ENCODE measurements at regions not wholly inside any gene's neighbourhood (a gene's known extent, or its start where the extent isn't known, plus 50 kb on each side); places are given as distances from the start of the nearest gene placed in this dataset.

- Histone ChIP-seq H3K4me3 (ENCODE audit: low read length) (no peak overlapping the region), H3K27me3 (ENCODE audit: control insufficient read depth in 2 of 2, insufficient read depth in 2 of 2, low read length in 2 of 2) (no peaks in the 10 kb centered on the region), H3K9me3 (ENCODE audit: control insufficient read depth in 2 of 3, low read length in 3 of 3) (no peaks in the 10 kb centered on the region), H3K36me3 (ENCODE audit: control insufficient read depth in 2 of 3, insufficient read depth in 3 of 3, low read length in 3 of 3) (no peaks in the 10 kb centered on the region), H3K4me1 (ENCODE audit: control insufficient read depth in 2 of 2, insufficient read depth in 2 of 2, low read length in 2 of 2) (no peaks in the 10 kb centered on the region), H3K27ac (ENCODE audit: low read depth, low read length) (no peak overlapping the region)
- Mint-ChIP-seq H3K27me3 (peaks cover 0 to 9% (median 0%) of the 10 kb centered on the region in 5 donors), H3K36me3 (no peaks in the 10 kb centered on the region), H3K4me3 (no peak overlapping the region), H3K27ac (no peak overlapping the region), H3K4me1 (peaks cover 0 to 11% (median 0%) of the 10 kb centered on the region in 7 donors), H3K9me3 (no peaks in the 10 kb centered on the region)
- POLR2A ChIA-PET, result no interaction called here
- DNase-seq (no peak), ATAC-seq (no peak)
- CTCF ChIA-PET, result no interaction called here
- intact Hi-C loops (cut with micrococcal nuclease), result no loop called here
These were observed 375.8 kb upstream of the FANCL start for GRCh38 chr2:58616961-58617360.

GRCh38 chr2:58614219-58614618, 373.1 kb upstream of the FANCL start:
- Mint-ChIP-seq H3K27ac (no peak overlapping the region), H3K4me3 (peak overlapping the region in 5 of 10 donors; percentile 24 to 42 (median 32)), H3K27me3 (peaks cover 0 to 16% (median 11%) of the 10 kb centered on the region in 5 donors), H3K36me3 (no peaks in the 10 kb centered on the region), H3K4me1 (peaks cover 0 to 11% (median 3%) of the 10 kb centered on the region in 7 donors), H3K9me3 (no peaks in the 10 kb centered on the region)
- CTCF ChIA-PET, result no interaction called here
- ATAC-seq (no peak), DNase-seq (no peak)
- H3K27me3 ChIP-seq (ENCODE audit: control insufficient read depth in 2 of 2, insufficient read depth in 2 of 2, low read length in 2 of 2), result no peaks in the 10 kb centered on the region
- no peaks in the 10 kb centered on the region for H3K4me1 ChIP-seq (ENCODE audit: control insufficient read depth in 2 of 2, insufficient read depth in 2 of 2, low read length in 2 of 2)
- POLR2A ChIA-PET, result no interaction called here
- no peaks in the 10 kb centered on the region for H3K9me3 ChIP-seq (ENCODE audit: control insufficient read depth in 2 of 3, low read length in 3 of 3)
- H3K4me3 ChIP-seq (ENCODE audit: low read length), result no peak overlapping the region
- H3K27ac ChIP-seq (ENCODE audit: low read depth, low read length), result no peak overlapping the region
- no peaks in the 10 kb centered on the region for H3K36me3 ChIP-seq (ENCODE audit: control insufficient read depth in 2 of 3, insufficient read depth in 3 of 3, low read length in 3 of 3)
- intact Hi-C loops (cut with micrococcal nuclease), result no loop called here

- Mint-ChIP-seq H3K9me3 (no peaks in the 10 kb centered on the region), H3K4me1 (peaks cover 0 to 11% (median 3%) of the 10 kb centered on the region in 7 donors), H3K27me3 (peaks cover 0 to 14% (median 11%) of the 10 kb centered on the region in 5 donors), H3K27ac (no peak overlapping the region), H3K4me3 (no peak overlapping the region), H3K36me3 (no peaks in the 10 kb centered on the region)
- DNase-seq (no peak), ATAC-seq (no peak)
- CTCF ChIA-PET, result no interaction called here
- H3K27ac ChIP-seq (ENCODE audit: low read depth, low read length), result no peak overlapping the region
- no peaks in the 10 kb centered on the region for H3K27me3 ChIP-seq (ENCODE audit: control insufficient read depth in 2 of 2, insufficient read depth in 2 of 2, low read length in 2 of 2)
- intact Hi-C loops (cut with micrococcal nuclease), result no loop called here
- H3K4me1 ChIP-seq (ENCODE audit: control insufficient read depth in 2 of 2, insufficient read depth in 2 of 2, low read length in 2 of 2), result no peaks in the 10 kb centered on the region
- H3K36me3 ChIP-seq (ENCODE audit: control insufficient read depth in 2 of 3, insufficient read depth in 3 of 3, low read length in 3 of 3), result no peaks in the 10 kb centered on the region
- no peaks in the 10 kb centered on the region for H3K9me3 ChIP-seq (ENCODE audit: control insufficient read depth in 2 of 3, low read length in 3 of 3)
- POLR2A ChIA-PET, result no interaction called here
- no peak overlapping the region for H3K4me3 ChIP-seq (ENCODE audit: low read length)
These were observed 371.8 kb upstream of the FANCL start for GRCh38 chr2:58612973-58613372.

- no peaks in the 10 kb centered on the region for H3K9me3 ChIP-seq (ENCODE audit: control insufficient read depth in 2 of 3, low read length in 3 of 3)
- no peaks in the 10 kb centered on the region for H3K36me3 ChIP-seq (ENCODE audit: control insufficient read depth in 2 of 3, insufficient read depth in 3 of 3, low read length in 3 of 3)
- Mint-ChIP-seq H3K9me3 (peaks cover 0 to 3% (median 0%) of the 10 kb centered on the region in 11 donors), H3K27ac (no peak overlapping the region), H3K27me3 (peaks cover 0 to 17% (median 9%) of the 10 kb centered on the region in 5 donors), H3K36me3 (no peaks in the 10 kb centered on the region), H3K4me1 (peaks cover 0 to 8% (median 0%) of the 10 kb centered on the region in 7 donors), H3K4me3 (no peak overlapping the region)
- H3K4me1 ChIP-seq (ENCODE audit: control insufficient read depth in 2 of 2, insufficient read depth in 2 of 2, low read length in 2 of 2), result no peaks in the 10 kb centered on the region
- H3K27ac ChIP-seq (ENCODE audit: low read depth, low read length), result no peak overlapping the region
- no peaks in the 10 kb centered on the region for H3K27me3 ChIP-seq (ENCODE audit: control insufficient read depth in 2 of 2, insufficient read depth in 2 of 2, low read length in 2 of 2)
- no peak overlapping the region for H3K4me3 ChIP-seq (ENCODE audit: low read length)
- CTCF ChIA-PET, result interaction anchor here (0.6 kb wide), 1 partner anchor 11 kb away, joined by 4 read pairs; no protein-coding TSS in a partner anchor
- no peak for ATAC-seq
- no peak for DNase-seq
- intact Hi-C loops (cut with micrococcal nuclease), result no loop called here
- POLR2A ChIA-PET, result no interaction called here
These were observed 368.2 kb upstream of the FANCL start for GRCh38 chr2:58609326-58609725.

GRCh38 chr2:58608146-58608545, 367.0 kb upstream of the FANCL start:
- Histone ChIP-seq H3K27me3 (ENCODE audit: control insufficient read depth in 2 of 2, insufficient read depth in 2 of 2, low read length in 2 of 2) (no peaks in the 10 kb centered on the region), H3K4me1 (ENCODE audit: control insufficient read depth in 2 of 2, insufficient read depth in 2 of 2, low read length in 2 of 2) (no peaks in the 10 kb centered on the region), H3K4me3 (ENCODE audit: low read length) (no peak overlapping the region), H3K27ac (ENCODE audit: low read depth, low read length) (no peak overlapping the region), H3K9me3 (ENCODE audit: control insufficient read depth in 2 of 3, low read length in 3 of 3) (no peaks in the 10 kb centered on the region), H3K36me3 (ENCODE audit: control insufficient read depth in 2 of 3, insufficient read depth in 3 of 3, low read length in 3 of 3) (no peaks in the 10 kb centered on the region)
- no peaks in the 10 kb centered on the region for H3K36me3 Mint-ChIP-seq
- DNase-seq, result no peak
- ChIA-PET CTCF (no interaction called here), POLR2A (no interaction called here)
- no peak overlapping the region for H3K27ac Mint-ChIP-seq
- peaks cover 0 to 17% (median 9%) of the 10 kb centered on the region in 5 donors for H3K27me3 Mint-ChIP-seq
- H3K9me3 Mint-ChIP-seq, result peaks cover 0 to 3% (median 0%) of the 10 kb centered on the region in 11 donors
- intact Hi-C loops (cut with micrococcal nuclease), result no loop called here
- ATAC-seq, result no peak
- no peak overlapping the region for H3K4me3 Mint-ChIP-seq
- H3K4me1 Mint-ChIP-seq, result peaks cover 0 to 3% (median 0%) of the 10 kb centered on the region in 7 donors

GRCh38 chr2:58607448-58607847, 366.3 kb upstream of the FANCL start:
- Histone ChIP-seq H3K4me3 (ENCODE audit: low read length) (no peak overlapping the region), H3K4me1 (ENCODE audit: control insufficient read depth in 2 of 2, insufficient read depth in 2 of 2, low read length in 2 of 2) (no peaks in the 10 kb centered on the region), H3K36me3 (ENCODE audit: control insufficient read depth in 2 of 3, insufficient read depth in 3 of 3, low read length in 3 of 3) (no peaks in the 10 kb centered on the region), H3K9me3 (ENCODE audit: control insufficient read depth in 2 of 3, low read length in 3 of 3) (no peaks in the 10 kb centered on the region), H3K27me3 (ENCODE audit: control insufficient read depth in 2 of 2, insufficient read depth in 2 of 2, low read length in 2 of 2) (no peaks in the 10 kb centered on the region), H3K27ac (ENCODE audit: low read depth, low read length) (no peak overlapping the region)
- CTCF ChIA-PET, result no interaction called here
- ATAC-seq (no peak), DNase-seq (no peak)
- peaks cover 0 to 3% (median 0%) of the 10 kb centered on the region in 11 donors for H3K9me3 Mint-ChIP-seq
- POLR2A ChIA-PET, result no interaction called here
- no peaks in the 10 kb centered on the region for H3K36me3 Mint-ChIP-seq
- intact Hi-C loops (cut with micrococcal nuclease), result no loop called here
- peaks cover 0 to 3% (median 0%) of the 10 kb centered on the region in 7 donors for H3K4me1 Mint-ChIP-seq
- H3K4me3 Mint-ChIP-seq, result no peak overlapping the region
- peaks cover 0 to 17% (median 7%) of the 10 kb centered on the region in 5 donors for H3K27me3 Mint-ChIP-seq
- H3K27ac Mint-ChIP-seq, result no peak overlapping the region

GRCh38 chr2:58606799-58607198, 365.7 kb upstream of the FANCL start:
- no peak overlapping the region for H3K27ac ChIP-seq (ENCODE audit: low read depth, low read length)
- no peak overlapping the region for H3K4me3 ChIP-seq (ENCODE audit: low read length)
- H3K4me1 ChIP-seq (ENCODE audit: control insufficient read depth in 2 of 2, insufficient read depth in 2 of 2, low read length in 2 of 2), result no peaks in the 10 kb centered on the region
- DNase-seq, result no peak
- ATAC-seq, result no peak
- H3K9me3 ChIP-seq (ENCODE audit: control insufficient read depth in 2 of 3, low read length in 3 of 3), result no peaks in the 10 kb centered on the region
- Mint-ChIP-seq H3K4me3 (no peak overlapping the region), H3K27ac (no peak overlapping the region), H3K27me3 (peaks cover 0 to 16% (median 6%) of the 10 kb centered on the region in 5 donors), H3K36me3 (no peaks in the 10 kb centered on the region), H3K4me1 (peaks cover 0 to 3% (median 0%) of the 10 kb centered on the region in 7 donors), H3K9me3 (peaks cover 0 to 3% (median 0%) of the 10 kb centered on the region in 11 donors)
- ChIA-PET CTCF (no interaction called here), POLR2A (no interaction called here)
- no peaks in the 10 kb centered on the region for H3K27me3 ChIP-seq (ENCODE audit: control insufficient read depth in 2 of 2, insufficient read depth in 2 of 2, low read length in 2 of 2)
- no peaks in the 10 kb centered on the region for H3K36me3 ChIP-seq (ENCODE audit: control insufficient read depth in 2 of 3, insufficient read depth in 3 of 3, low read length in 3 of 3)
- intact Hi-C loops (cut with micrococcal nuclease), result no loop called here

All from naive thymus-derived CD4-positive, alpha-beta T cell (primary cell).